ENCODE measurements at regions not wholly inside any gene's neighbourhood (a gene's known extent, or its start where the extent isn't known, plus 50 kb on each side); places are given as distances from the start of the nearest gene placed in this dataset.

DNA sequence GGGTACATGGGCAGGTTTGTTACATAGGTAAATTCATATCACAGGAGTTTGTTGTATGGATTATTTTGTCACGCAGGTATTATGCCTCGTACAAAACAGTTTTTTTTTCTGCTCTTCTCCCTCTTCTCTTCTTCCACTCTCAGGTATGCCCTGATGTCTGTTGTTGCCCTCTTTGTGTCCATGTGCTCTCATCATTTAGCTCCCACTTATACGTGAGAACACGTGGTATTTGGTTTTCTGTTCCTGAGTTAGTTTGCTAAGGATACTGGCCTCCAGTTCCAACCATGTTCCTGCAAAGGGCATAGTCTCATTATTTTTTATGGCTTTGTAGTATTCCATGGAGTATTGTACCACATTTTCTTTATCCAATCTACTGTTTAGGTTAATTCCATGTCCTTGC lies 65.7 kb downstream of the UNC5CL start:
- TF ChIP-seq, protein P1, sequence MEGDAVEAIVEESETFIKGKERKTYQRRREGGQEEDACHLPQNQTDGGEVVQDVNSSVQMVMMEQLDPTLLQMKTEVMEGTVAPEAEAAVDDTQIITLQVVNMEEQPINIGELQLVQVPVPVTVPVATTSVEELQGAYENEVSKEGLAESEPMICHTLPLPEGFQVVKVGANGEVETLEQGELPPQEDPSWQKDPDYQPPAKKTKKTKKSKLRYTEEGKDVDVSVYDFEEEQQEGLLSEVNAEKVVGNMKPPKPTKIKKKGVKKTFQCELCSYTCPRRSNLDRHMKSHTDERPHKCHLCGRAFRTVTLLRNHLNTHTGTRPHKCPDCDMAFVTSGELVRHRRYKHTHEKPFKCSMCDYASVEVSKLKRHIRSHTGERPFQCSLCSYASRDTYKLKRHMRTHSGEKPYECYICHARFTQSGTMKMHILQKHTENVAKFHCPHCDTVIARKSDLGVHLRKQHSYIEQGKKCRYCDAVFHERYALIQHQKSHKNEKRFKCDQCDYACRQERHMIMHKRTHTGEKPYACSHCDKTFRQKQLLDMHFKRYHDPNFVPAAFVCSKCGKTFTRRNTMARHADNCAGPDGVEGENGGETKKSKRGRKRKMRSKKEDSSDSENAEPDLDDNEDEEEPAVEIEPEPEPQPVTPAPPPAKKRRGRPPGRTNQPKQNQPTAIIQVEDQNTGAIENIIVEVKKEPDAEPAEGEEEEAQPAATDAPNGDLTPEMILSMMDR (IDR thresholded peaks at IDR 0.05), result no peak
- TF ChIP-seq POLR2A (IDR thresholded peaks at IDR 0.05; ENCODE audit: low read depth) (no peak), EP300 (IDR thresholded peaks at IDR 0.05) (no peak)
